ENCODE measurements at regions not wholly inside any gene's neighbourhood (a gene's known extent, or its start where the extent isn't known, plus 50 kb on each side); places are given as distances from the start of the nearest gene placed in this dataset.

DNA sequence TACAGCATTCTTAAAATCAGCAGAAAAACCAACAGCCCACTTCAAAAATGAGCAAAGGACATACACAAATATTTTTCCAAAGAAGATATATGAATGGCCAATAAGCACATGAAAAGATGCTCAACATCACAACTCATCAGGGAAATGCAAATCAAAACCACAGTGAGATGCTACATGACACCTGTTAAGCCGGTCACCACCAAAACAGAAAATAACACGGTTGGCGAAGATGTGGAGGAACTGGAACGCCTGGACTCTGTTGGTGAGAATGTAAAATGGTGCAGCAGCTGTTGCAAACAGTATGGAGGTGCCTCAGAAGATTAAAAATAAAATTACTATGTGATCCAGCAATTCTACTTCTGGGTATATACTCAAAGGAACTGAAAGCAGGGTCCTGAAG, 184.8 kb downstream of the INHBB start:
- TF ChIP-seq CTCF (IDR thresholded peaks at IDR 0.05; ENCODE audit: insufficient read depth, low read depth, low read length, missing control alignments) = no peak

DNA sequence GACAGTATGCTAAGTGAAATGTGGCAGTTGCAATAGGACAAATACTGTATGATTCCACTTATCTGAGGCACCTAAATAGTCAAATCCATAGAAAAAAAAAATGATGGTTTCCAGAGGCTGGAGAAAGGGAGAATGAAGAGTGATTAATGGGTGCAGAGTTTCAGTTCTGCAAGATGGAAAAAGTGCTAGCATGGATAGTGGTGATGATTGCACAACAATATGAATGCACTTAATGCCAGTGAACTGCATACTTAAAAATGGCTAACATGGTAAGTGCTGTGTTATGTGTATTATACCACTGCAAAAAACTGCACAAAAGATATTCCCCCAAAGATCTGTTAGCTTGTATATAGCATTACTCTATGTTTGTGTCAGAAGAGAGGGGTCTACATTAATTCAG, 185.4 kb downstream of the INHBB start:
- no peak overlapping the region for H3K4me3 ChIP-seq (ENCODE audit: low read length)
- DNase-seq (ENCODE audit: low read depth) = no peak
- no peak for TF ChIP-seq CTCF (IDR thresholded peaks at IDR 0.05; ENCODE audit: insufficient read depth, low read depth, low read length, missing control alignments)

More for the DNA sequence above, 184.8 kb downstream of the INHBB start:
- DNase-seq (ENCODE audit: low read depth) = no peak
- H3K4me3 ChIP-seq (ENCODE audit: low read length) = no peak overlapping the region

DNA sequence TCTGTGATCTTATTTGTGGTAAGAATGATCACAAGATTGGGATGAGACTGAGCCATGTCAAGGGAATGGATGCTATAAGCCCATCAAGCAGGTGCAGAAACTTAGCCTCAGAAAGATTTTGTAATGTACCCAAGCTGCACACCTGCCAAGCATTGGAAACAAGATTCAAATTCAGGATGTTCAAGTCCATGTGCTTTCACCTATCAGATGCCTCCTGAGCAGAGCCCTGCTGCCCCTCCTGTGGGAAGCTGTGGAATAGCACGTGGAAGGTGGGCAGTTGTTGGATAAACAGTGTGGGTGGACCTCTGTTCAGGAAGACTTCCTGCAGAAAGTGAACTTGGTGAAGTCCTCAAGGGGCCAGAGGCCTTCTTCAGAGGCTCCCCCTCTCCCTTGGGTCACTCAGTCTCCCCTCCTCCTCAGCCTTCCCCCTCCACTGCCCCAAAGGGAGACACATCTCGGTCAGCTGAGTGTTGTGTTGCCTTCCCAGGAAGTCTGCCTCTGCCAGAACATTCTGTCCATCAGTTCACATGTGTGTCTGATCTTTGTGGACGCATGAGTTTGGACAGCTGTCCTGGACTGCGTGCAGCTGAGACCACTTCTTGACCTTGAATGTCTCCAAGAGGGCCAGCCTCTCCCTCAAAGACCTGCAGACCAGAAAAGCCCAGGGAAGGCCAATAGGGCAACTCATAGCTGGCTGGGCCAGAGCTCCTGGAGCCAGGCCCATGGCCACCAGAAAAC, 186.1 kb downstream of the INHBB start:
- DNase-seq (ENCODE audit: low read depth) = no peak
- TF ChIP-seq CTCF (IDR thresholded peaks at IDR 0.05; ENCODE audit: insufficient read depth, low read depth, low read length, missing control alignments) = no peak
- no peak overlapping the region for H3K4me3 ChIP-seq (ENCODE audit: low read length)

DNA sequence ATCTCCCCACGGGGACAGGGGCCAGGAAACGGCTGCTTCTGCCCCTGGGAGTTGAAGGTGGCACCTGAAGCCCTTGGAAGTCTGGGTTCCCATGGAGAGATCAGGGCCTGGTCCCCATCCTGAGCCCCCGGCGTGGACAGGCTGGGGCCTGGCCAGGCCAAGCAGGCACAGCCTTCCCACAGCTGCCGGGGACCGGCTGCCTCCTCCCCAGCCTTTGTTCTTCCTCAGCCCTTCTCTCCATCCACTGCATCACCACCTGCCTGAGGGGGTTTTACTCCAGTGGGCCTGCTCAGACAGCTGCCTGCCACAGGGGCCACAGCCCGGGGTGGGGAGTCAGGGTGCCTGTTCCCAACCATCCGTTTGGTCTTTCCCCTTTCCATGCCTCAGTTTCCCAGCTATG, 187.7 kb downstream of the INHBB start:
- TF ChIP-seq CTCF (IDR thresholded peaks at IDR 0.05; ENCODE audit: insufficient read depth, low read depth, low read length, missing control alignments) = no peak
- no peak for DNase-seq (ENCODE audit: low read depth)
- no peak overlapping the region for H3K4me3 ChIP-seq (ENCODE audit: low read length)

GRCh38 chr2:120534457-120534856, 188.5 kb downstream of the INHBB start:
- no peak for DNase-seq (ENCODE audit: low read depth)
- H3K4me3 ChIP-seq (ENCODE audit: low read length) = no peak overlapping the region
- TF ChIP-seq CTCF (IDR thresholded peaks at IDR 0.05; ENCODE audit: insufficient read depth, low read depth, low read length, missing control alignments) = no peak

DNA sequence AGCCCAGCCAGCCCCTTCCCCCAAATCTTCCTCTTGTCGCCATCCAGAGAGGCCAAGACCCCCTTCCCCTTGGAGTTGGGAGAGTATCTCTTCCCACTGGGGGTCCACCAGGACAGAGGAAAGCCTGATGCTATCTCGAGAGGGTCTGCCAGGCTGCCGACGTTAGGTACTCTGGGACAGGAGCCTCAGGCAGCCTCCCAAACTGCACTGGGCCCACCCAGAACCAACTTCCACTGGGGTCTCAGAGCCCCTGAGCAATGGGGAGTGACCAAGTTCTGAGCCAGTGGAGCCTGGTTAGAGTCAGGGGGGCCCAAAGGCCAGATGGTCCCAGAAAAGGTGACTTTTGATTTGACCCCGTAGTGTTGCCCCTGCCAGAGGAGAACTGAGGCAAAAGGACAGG, 189.1 kb downstream of the INHBB start:
- H3K4me3 ChIP-seq (ENCODE audit: low read length) = no peak overlapping the region
- no peak for DNase-seq (ENCODE audit: low read depth)
- no peak for TF ChIP-seq CTCF (IDR thresholded peaks at IDR 0.05; ENCODE audit: insufficient read depth, low read depth, low read length, missing control alignments)

- H3K4me3 ChIP-seq (ENCODE audit: low read length) = no peak overlapping the region
- no peak for TF ChIP-seq CTCF (IDR thresholded peaks at IDR 0.05; ENCODE audit: insufficient read depth, low read depth, low read length, missing control alignments)
- DNase-seq (ENCODE audit: low read depth) = no peak
Measured at GRCh38 chr2:120536141-120536540, 190.2 kb downstream of the INHBB start.
